T-helper 1 cell treated with Interleukin-12 subunit alpha and Interleukin-12 subunit beta and Interleukin-4 antibody, amounts not matched to agents 30 ng/mL and 1 ng/mL, for 36 hours (primary cell): ENCODE measurements at regions not wholly inside any gene's neighbourhood (a gene's known extent, or its start where the extent isn't known, plus 50 kb on each side); places are given as distances from the start of the nearest gene placed in this dataset.

Experiments
- intact Hi-C: fragments of 100-400 bp; cut with micrococcal nuclease; formaldehyde crosslinking; loops from one replicate; pipeline ENCODE4 v1.15.1; 2024

GRCh38 chr5:97576956-97577355, 393.9 kb upstream of the RIOK2 start:
- intact Hi-C loops, result no loop called here

DNA sequence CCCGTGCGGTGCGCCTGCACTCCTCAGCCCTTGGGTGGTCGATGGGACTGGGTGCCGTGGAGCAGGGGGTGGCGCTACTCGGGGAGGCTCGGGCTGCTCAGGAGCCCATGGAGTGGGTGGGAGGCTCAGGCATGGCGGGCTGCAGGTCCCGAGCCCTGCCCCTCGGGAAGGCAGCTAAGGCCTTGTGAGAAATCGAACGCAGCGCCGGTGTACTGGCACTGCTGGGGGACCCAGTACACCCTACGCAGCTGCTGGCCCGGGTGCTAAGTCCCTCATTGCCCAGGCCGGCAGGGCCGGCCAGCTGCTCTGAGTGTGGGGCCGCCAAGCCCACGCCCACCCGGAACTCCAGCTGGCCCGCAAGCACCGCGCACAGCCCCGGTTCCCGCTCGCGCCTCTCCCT, 396.9 kb upstream of the RIOK2 start:
- intact Hi-C loops, result loop anchor here (5.0 kb wide), 1 partner anchor 53 kb away; no protein-coding TSS in a partner anchor

GRCh38 chr5:97580746-97581145, 397.7 kb upstream of the RIOK2 start:
- intact Hi-C loops, result loop anchor here (5.0 kb wide), 1 partner anchor 53 kb away; no protein-coding TSS in a partner anchor

- intact Hi-C loops, result no loop called here
Observed at GRCh38 chr5:97591781-97592180, 408.7 kb upstream of the RIOK2 start.

GRCh38 chr5:97600486-97600885, 417.4 kb upstream of the RIOK2 start:
- intact Hi-C loops, result no loop called here

DNA sequence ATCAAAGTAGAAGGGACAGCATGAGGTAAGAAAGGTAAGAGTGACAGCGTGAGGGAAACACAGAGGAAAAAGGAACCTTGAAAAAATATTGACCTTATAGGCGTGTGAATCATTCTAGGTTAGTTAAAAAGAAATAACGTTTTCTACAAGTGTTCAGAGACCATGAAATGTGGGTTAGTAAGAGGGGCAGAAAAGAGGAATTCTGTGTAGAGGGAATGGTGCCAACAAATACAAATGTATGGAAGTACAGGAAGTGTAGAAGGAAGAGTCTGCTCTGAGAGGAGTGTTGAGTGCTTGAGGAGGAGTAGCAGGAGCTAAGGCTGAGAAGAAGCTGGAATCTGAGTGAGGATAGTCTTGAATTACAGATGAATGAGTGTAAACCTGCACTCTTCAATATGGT, 418.6 kb upstream of the RIOK2 start:
- intact Hi-C loops, result no loop called here

GRCh38 chr5:97606531-97606930, 423.5 kb upstream of the RIOK2 start:
- intact Hi-C loops, result no loop called here

- intact Hi-C loops, result no loop called here
Observed at GRCh38 chr5:97608501-97608900, 425.5 kb upstream of the RIOK2 start.

- intact Hi-C loops, result no loop called here
Observed at GRCh38 chr5:97618721-97619120, 435.7 kb upstream of the RIOK2 start.

DNA sequence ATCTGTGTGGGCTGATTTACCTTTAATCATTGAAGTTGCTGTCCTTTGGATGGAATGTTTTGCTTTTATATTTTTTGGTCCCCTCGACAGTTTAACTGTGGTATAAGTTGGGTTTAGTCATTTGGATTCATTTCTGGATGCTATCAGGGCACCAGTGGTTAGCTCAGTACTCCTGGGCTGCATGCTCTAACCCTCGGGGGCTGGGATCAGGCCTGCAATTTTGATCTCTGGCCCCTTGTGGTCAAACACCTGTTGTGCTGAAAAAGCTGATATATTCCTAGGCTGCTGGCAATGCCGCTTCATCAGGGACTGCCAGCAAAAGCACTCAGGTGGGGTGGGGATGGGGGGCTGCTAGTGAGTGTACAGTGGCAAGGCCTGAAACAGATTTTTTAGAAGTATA, 440.4 kb upstream of the RIOK2 start:
- intact Hi-C loops, result no loop called here

GRCh38 chr5:97624886-97625285, 441.8 kb upstream of the RIOK2 start:
- intact Hi-C loops, result no loop called here

GRCh38 chr5:97627272-97627671, 444.2 kb upstream of the RIOK2 start:
- intact Hi-C loops, result no loop called here

GRCh38 chr5:97628031-97628430, 445.0 kb upstream of the RIOK2 start:
- intact Hi-C loops, result no loop called here

DNA sequence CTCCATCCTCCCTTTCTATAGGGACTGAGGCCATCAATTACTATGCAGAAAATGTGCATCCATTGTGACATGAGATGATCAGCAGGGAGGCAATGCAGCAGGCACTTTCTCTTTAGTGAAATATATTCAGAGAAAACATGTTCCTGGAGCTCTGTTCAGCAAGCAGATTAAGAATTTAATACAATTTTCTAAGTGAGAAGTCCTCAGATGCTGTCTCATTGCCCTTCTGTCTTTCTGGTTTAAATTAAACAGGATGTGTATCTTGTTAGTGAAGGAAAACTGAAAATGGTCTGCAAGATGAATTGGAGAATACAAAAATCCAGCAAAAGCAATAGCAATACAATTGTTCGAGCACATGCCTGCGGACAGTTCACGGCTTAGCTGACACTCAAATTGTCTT, 445.8 kb upstream of the RIOK2 start:
- intact Hi-C loops, result no loop called here

DNA sequence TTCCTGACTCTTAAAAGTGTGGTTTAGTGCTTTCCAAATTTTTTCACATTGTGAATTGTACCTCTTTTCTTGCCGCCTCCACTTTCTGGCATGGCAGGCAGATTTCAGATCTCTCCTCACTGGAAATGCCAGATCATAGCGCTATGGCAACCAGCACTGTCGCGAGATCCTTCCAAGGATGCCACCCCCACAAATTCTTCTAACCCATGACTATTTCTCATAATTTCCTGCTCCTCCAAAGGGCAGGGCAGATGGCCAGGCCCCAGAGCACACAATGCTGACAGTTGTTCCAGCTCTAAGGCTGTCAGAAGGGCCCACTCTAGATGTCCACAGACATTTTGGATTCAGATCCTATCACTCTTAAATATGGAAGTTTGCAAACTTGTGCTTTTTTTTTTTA, 446.2 kb upstream of the RIOK2 start:
- intact Hi-C loops, result no loop called here

DNA sequence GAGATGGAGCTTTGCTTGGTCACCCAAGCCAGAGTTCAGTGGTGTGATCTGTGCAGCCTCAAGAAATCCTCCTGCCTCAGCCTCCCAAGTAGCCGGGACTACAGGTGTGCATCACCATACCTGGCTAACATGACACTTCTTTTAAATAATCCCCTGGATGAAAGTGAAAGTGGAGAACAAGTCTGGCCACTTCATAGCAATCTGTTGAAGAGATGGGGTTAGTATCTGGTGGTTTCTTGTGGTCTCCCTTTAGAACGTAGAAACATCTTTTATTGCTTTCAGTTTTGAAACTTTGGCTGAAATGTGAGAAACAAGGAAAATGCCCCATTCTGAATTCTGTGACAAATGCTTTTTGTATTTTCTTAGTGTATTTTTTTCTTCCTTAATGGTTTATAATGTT, 452.5 kb upstream of the RIOK2 start:
- intact Hi-C loops, result no loop called here

DNA sequence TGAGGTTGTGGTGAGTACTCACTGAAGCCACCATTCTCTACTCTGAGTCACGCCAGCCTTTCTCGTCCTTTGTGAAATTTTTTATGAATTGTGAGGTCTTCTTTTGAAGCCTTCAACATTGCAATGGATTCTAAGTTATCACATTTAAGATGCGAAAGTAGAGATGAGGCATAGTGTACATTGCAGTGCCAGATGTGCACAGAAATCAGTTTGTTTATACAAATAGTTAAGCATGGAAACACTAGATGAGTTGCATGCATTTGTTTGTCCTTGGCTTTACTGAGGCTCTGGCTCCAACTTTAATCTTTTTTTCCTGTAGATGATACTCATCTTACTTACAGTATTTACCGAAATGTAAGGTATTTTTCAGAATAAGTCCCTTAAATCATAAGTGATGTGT, 453.7 kb upstream of the RIOK2 start:
- intact Hi-C loops, result no loop called here

GRCh38 chr5:97641081-97641480, 458.0 kb upstream of the RIOK2 start:
- intact Hi-C loops, result no loop called here

- intact Hi-C loops, result no loop called here
Observed at GRCh38 chr5:97644206-97644605, 461.2 kb upstream of the RIOK2 start.

- intact Hi-C loops, result no loop called here
Observed at GRCh38 chr5:97644896-97645295, 461.8 kb upstream of the RIOK2 start.

GRCh38 chr5:97657239-97657638, 474.2 kb upstream of the RIOK2 start:
- intact Hi-C loops, result no loop called here

DNA sequence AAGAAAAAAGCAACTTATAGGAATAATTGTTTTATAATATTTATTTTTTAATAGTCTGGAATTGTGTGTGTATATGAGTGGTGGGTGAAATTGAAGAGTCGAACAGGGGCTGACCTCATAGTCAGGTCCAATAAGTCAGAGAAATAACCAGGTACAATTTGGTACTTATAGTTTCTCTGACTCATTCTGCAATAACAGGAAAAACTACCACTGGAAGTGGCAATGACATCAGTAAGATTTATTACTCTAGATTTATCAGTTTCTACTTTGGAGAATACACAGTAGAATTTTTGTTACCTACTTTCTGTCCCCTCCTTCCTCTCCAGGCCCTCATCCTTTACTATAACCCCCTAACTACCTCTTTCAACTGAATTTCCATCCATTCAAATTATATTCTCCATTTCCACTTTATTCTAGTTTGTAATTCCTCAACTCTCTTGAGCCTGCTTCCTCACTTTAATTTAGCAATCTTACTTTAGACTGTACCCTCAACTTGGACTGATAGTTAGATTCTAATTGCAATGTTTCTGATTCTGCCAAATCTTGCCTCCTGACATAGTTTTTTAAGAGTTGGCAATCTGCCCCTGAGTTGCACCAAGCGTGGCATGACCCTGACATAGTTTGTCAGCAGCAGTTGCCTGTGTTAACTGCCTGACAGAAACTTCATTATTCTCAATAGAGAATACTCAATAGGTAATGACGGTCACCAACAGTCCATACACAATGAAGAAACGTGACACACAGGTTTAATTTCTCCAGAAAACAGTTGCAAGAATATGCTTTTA, 475.3 kb upstream of the RIOK2 start:
- intact Hi-C loops, result no loop called here

GRCh38 chr5:97666783-97667182, 483.7 kb upstream of the RIOK2 start:
- intact Hi-C loops, result no loop called here

DNA sequence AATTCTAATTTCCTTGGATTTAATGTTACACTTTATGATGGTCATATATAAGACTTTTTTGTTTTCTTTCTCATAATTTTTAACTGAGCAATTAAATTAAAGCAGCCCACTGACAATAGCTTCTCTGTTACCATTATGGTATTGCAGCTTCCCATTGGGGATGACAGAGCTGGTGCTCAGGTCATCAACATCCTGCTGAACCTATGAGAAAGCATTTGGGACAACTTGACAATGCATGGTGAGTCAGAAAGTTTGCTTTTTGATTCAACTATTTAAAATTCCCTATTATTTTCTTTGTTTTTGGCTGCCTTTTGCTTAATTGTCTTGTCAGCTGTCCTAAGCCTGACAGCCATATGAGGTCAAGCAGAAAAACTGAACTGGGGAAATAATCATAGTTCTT, 487.4 kb upstream of the RIOK2 start:
- intact Hi-C loops, result no loop called here
